Natural killer cell treated with Interleukin-12 subunit alpha and Interleukin-12 subunit beta and Interleukin-15 and Interleukin-18, amount 100 ng/mL, for 72 hours (primary cell): ENCODE measurements at regions not wholly inside any gene's neighbourhood (a gene's known extent, or its start where the extent isn't known, plus 50 kb on each side); places are given as distances from the start of the nearest gene placed in this dataset.

Source experiments
- ATAC-seq, 2 donors: fragments of 150-1000 bp; cut with Tn5 transposase in 1 of 2; sonication (Bioruptor Pico), chemical (Tn5 transposase) in 1 of 2; 2 replicates each; pipeline ENCODE4 v1.10.0; 2021
- DNase-seq: peaks from one replicate; pipeline ENCODE4 v3.0.0; 2022; ENCODE audit warnings: low spot score
- H3K27ac Mint-ChIP-seq, 2 donors: 1 replicate in 1 of 2; 2 replicates in 1 of 2; pipeline ENCODE4 v1.8.0; 2022; ENCODE audit warnings: mixed read lengths in 2 of 2, mild to moderate bottlenecking in 1 of 2, moderate library complexity in 1 of 2
- H3K27me3 Mint-ChIP-seq, 2 donors: 1 replicate in 1 of 2; 2 replicates in 1 of 2; pipeline ENCODE4 v1.8.0; 2022; ENCODE audit warnings: mixed read lengths in 2 of 2
- H3K36me3 Mint-ChIP-seq: one replicate; pipeline ENCODE4 v1.8.0; 2022; ENCODE audit warnings: mixed read lengths
- H3K4me1 Mint-ChIP-seq, 2 donors: 1 replicate in 1 of 2; 2 replicates in 1 of 2; pipeline ENCODE4 v1.8.0; 2022; ENCODE audit warnings: low read depth in 2 of 2, mixed read lengths in 2 of 2, mild to moderate bottlenecking in 1 of 2
- H3K4me3 Mint-ChIP-seq: one replicate; pipeline ENCODE4 v1.8.0; 2022; ENCODE audit warnings: mixed read lengths
- H3K9me3 Mint-ChIP-seq: 2 replicates; pipeline ENCODE4 v1.8.0; 2022; ENCODE audit warnings: mixed read lengths

- Mint-ChIP-seq H3K4me3 (no peak overlapping the region), H3K27ac (no peak overlapping the region), H3K36me3 (no peaks in the 10 kb centered on the region), H3K4me1 (peaks cover 25 to 41% of the 10 kb centered on the region in 2 donors), H3K27me3 (no peaks in the 10 kb centered on the region), H3K9me3 (peaks cover 2% of the 10 kb centered on the region)
- DNase-seq (no peak), ATAC-seq (no peak)
Measured at GRCh38 chr2:41460661-41461060, 587.2 kb upstream of the PKDCC start.

DNA sequence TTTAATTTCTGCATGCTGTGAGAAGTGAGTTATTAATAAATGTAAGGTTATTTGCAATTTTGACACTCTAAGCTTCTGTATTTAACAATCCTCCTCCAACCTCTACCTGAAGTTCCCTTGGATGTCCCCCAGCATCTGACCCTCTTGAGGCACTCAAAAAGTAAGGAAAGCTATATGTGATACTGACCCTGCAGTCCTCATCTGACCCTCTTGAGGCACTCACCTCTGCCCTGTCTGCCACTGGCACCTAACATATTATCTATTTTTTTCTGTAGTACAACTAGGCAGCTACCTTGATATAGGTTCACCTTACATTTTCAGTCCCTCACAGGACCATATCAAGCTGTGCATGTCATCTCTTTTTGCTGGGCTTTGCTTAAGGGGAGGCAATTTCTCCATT, 583.4 kb upstream of the PKDCC start:
- DNase-seq: no peak
- ATAC-seq: no peak
- H3K27me3 Mint-ChIP-seq: no peaks in the 10 kb centered on the region

GRCh38 chr2:41475959-41476358, 571.9 kb upstream of the PKDCC start:
- peaks cover 0 to 3% of the 10 kb centered on the region in 2 donors for H3K4me1 Mint-ChIP-seq
- no peak overlapping the region for H3K4me3 Mint-ChIP-seq
- DNase-seq (no peak), ATAC-seq (no peak)
- H3K36me3 Mint-ChIP-seq: no peaks in the 10 kb centered on the region
- H3K27me3 Mint-ChIP-seq: peaks cover 4 to 7% of the 10 kb centered on the region in 2 donors
- no peak overlapping the region for H3K27ac Mint-ChIP-seq
- peaks cover 4% of the 10 kb centered on the region for H3K9me3 Mint-ChIP-seq

More for the DNA sequence above, 583.4 kb upstream of the PKDCC start:
- Mint-ChIP-seq H3K4me3 (no peak overlapping the region), H3K9me3 (no peaks in the 10 kb centered on the region), H3K36me3 (no peaks in the 10 kb centered on the region), H3K4me1 (peaks cover 0 to 12% of the 10 kb centered on the region in 2 donors), H3K27ac (peak overlapping the region in 1 of 2 donors; percentile 12)

- Mint-ChIP-seq H3K27me3 (peaks cover 6 to 7% of the 10 kb centered on the region in 2 donors), H3K36me3 (no peaks in the 10 kb centered on the region), H3K4me3 (no peak overlapping the region), H3K4me1 (no peaks in the 10 kb centered on the region), H3K9me3 (no peaks in the 10 kb centered on the region), H3K27ac (no peak overlapping the region)
- DNase-seq: no peak
- no peak for ATAC-seq
Measured at GRCh38 chr2:41482659-41483058, 565.2 kb upstream of the PKDCC start.

- Mint-ChIP-seq H3K27ac (no peak overlapping the region), H3K4me1 (no peaks in the 10 kb centered on the region), H3K9me3 (no peaks in the 10 kb centered on the region), H3K36me3 (no peaks in the 10 kb centered on the region), H3K27me3 (peaks cover 6 to 7% of the 10 kb centered on the region in 2 donors), H3K4me3 (no peak overlapping the region)
- ATAC-seq (no peak), DNase-seq (no peak)
Measured at GRCh38 chr2:41483226-41483625, 564.6 kb upstream of the PKDCC start.

GRCh38 chr2:41483982-41484857, 563.6 kb upstream of the PKDCC start:
- Mint-ChIP-seq H3K27me3 (peaks cover 0 to 4% of the 10 kb centered on the region in 2 donors), H3K4me3 (no peak overlapping the region), H3K9me3 (no peaks in the 10 kb centered on the region), H3K36me3 (no peaks in the 10 kb centered on the region), H3K27ac (no peak overlapping the region), H3K4me1 (no peaks in the 10 kb centered on the region)
- ATAC-seq (no peak), DNase-seq (no peak)

- DNase-seq: no peak
- ATAC-seq: no peak
- Mint-ChIP-seq H3K36me3 (no peaks in the 10 kb centered on the region), H3K27ac (no peak overlapping the region), H3K4me3 (no peak overlapping the region), H3K27me3 (peaks cover 0 to 4% of the 10 kb centered on the region in 2 donors), H3K4me1 (no peaks in the 10 kb centered on the region), H3K9me3 (no peaks in the 10 kb centered on the region)
Measured at GRCh38 chr2:41484858-41485234, 563.0 kb upstream of the PKDCC start.

DNA sequence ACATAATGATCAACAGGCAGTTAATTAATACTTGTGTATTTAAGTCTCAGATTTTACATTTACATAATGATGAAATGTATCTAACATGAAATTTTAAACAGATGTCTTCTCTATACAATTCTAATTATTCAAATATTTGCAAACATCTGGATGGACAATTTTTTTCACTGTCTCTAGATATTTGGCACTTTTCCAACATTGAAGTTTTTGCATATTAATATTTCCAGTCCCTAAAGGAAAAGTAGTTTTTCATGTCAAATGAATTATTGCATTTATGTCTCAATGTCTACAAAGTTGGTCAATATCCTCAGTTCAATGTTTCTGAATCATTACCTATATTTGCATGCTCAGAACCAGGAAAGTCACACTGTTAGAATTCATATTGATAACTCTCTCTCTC, 560.9 kb upstream of the PKDCC start:
- Mint-ChIP-seq H3K27me3 (no peaks in the 10 kb centered on the region), H3K9me3 (no peaks in the 10 kb centered on the region), H3K27ac (no peak overlapping the region), H3K4me1 (no peaks in the 10 kb centered on the region), H3K36me3 (no peaks in the 10 kb centered on the region), H3K4me3 (no peak overlapping the region)
- no peak for ATAC-seq
- DNase-seq: no peak

DNA sequence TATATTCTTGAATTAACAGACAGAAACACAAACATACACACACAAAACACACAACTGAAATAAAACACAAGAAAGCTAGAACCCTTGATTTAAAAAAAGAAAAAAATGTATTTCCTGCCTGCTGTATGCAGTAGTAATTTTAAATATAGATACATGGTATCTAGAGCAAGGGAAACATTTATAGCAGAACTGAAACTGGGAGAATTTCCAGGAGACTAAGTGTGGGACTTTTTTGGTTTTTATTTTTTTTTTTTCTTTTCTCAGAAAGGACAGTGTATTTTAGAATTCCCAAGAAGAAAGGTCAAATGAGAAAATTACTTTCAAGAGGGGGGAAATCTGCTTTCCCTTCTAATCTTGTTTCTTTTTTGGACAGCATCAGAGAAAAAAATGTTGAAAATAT, 558.9 kb upstream of the PKDCC start:
- peaks cover 6% of the 10 kb centered on the region for H3K36me3 Mint-ChIP-seq
- ATAC-seq (no peak), DNase-seq (no peak)
- H3K4me1 Mint-ChIP-seq: no peaks in the 10 kb centered on the region
- no peak overlapping the region for H3K4me3 Mint-ChIP-seq
- peaks cover 5% of the 10 kb centered on the region for H3K9me3 Mint-ChIP-seq
- no peak overlapping the region for H3K27ac Mint-ChIP-seq
- no peaks in the 10 kb centered on the region for H3K27me3 Mint-ChIP-seq

- Mint-ChIP-seq H3K27ac (no peak overlapping the region), H3K27me3 (no peaks in the 10 kb centered on the region), H3K4me3 (no peak overlapping the region), H3K36me3 (peaks cover 13% of the 10 kb centered on the region), H3K4me1 (no peaks in the 10 kb centered on the region), H3K9me3 (peaks cover 9% of the 10 kb centered on the region)
- ATAC-seq: no peak
- no peak for DNase-seq
Measured at GRCh38 chr2:41489638-41490037, 558.2 kb upstream of the PKDCC start.

GRCh38 chr2:41495050-41495449, 552.8 kb upstream of the PKDCC start:
- no peak for DNase-seq
- no peaks in the 10 kb centered on the region for H3K27me3 Mint-ChIP-seq
- ATAC-seq: no peak
- peaks cover 30% of the 10 kb centered on the region for H3K36me3 Mint-ChIP-seq
- H3K9me3 Mint-ChIP-seq: peaks cover 24% of the 10 kb centered on the region
- H3K4me1 Mint-ChIP-seq: no peaks in the 10 kb centered on the region
- H3K4me3 Mint-ChIP-seq: no peak overlapping the region
- no peak overlapping the region for H3K27ac Mint-ChIP-seq

DNA sequence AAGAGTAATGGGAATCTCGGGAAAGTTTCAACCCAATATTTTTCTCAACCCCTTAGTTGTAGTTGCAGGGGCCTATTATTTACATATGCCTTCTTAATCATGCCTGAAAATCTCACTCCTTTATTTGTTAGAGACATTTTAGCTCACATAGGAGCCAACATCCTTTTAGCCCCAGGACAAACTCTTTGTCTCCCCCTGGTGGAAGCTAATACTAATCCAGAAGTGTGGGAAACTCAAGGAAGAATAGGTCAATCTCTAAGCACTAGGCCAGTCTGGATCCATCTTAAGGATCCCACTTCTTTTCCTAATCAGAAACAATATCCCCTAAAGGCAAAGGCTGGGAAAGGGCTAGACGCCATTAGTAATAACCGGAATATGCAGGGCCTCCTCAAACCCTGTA, 550.9 kb upstream of the PKDCC start:
- H3K36me3 Mint-ChIP-seq: peaks cover 30% of the 10 kb centered on the region
- H3K4me3 Mint-ChIP-seq: no peak overlapping the region
- no peaks in the 10 kb centered on the region for H3K4me1 Mint-ChIP-seq
- DNase-seq (no peak), ATAC-seq (no peak)
- H3K27me3 Mint-ChIP-seq: no peaks in the 10 kb centered on the region
- H3K9me3 Mint-ChIP-seq: peaks cover 24% of the 10 kb centered on the region
- H3K27ac Mint-ChIP-seq: no peak overlapping the region

GRCh38 chr2:41498781-41499180, 549.0 kb upstream of the PKDCC start:
- H3K4me3 Mint-ChIP-seq: no peak overlapping the region
- no peaks in the 10 kb centered on the region for H3K4me1 Mint-ChIP-seq
- peak overlapping the region in 1 of 2 donors; percentile 41 for H3K27ac Mint-ChIP-seq
- peaks cover 20% of the 10 kb centered on the region for H3K9me3 Mint-ChIP-seq
- no peak for DNase-seq
- H3K27me3 Mint-ChIP-seq: no peaks in the 10 kb centered on the region
- no peak for ATAC-seq
- peaks cover 25% of the 10 kb centered on the region for H3K36me3 Mint-ChIP-seq

GRCh38 chr2:41500895-41501294, 546.9 kb upstream of the PKDCC start:
- ATAC-seq: no peak

GRCh38 chr2:41502752-41503151, 545.1 kb upstream of the PKDCC start:
- H3K27ac Mint-ChIP-seq: no peak overlapping the region
- no peak overlapping the region for H3K4me3 Mint-ChIP-seq
- DNase-seq (no peak), ATAC-seq (no peak)
- no peaks in the 10 kb centered on the region for H3K4me1 Mint-ChIP-seq
- H3K36me3 Mint-ChIP-seq: no peaks in the 10 kb centered on the region
- H3K27me3 Mint-ChIP-seq: peaks cover 3 to 7% of the 10 kb centered on the region in 2 donors
- H3K9me3 Mint-ChIP-seq: no peaks in the 10 kb centered on the region

More at GRCh38 chr2:41500895-41501294, 546.9 kb upstream of the PKDCC start:
- Mint-ChIP-seq H3K9me3 (peaks cover 3% of the 10 kb centered on the region), H3K27me3 (no peaks in the 10 kb centered on the region), H3K4me3 (no peak overlapping the region), H3K4me1 (no peaks in the 10 kb centered on the region), H3K36me3 (peaks cover 4% of the 10 kb centered on the region), H3K27ac (no peak overlapping the region)
- no peak for DNase-seq
